ENCODE measurements at regions not wholly inside any gene's neighbourhood (a gene's known extent, or its start where the extent isn't known, plus 50 kb on each side); places are given as distances from the start of the nearest gene placed in this dataset.

DNA sequence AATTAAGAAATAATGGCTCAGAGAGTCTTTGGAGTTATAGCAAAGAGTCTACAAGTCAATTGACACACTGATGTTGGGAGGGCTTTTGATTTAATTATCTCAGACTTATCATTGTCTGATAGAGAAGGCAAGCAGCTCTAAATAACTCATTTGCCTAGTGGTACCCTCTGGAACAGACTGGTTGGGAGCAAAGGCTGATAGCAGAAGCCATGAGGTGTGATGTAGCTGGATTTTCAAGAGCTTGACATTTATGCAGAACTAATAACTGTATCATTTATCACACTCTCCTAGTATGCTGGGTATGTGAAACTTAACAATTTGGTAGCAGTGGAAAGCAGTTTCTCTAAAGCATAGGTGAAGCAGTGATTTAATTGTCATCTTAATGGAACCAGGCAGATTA, 380.6 kb downstream of the TENT5A start:
- TF ChIP-seq CTCF (IDR thresholded peaks at IDR 0.05): no peak
- TF ChIP-seq YY1 (IDR thresholded peaks at IDR 0.05; ENCODE audit: low read depth): no peak
- no peak for TF ChIP-seq POLR2AphosphoS5 (IDR thresholded peaks at IDR 0.05; ENCODE audit: low read depth, low read length)
- no peak for TF ChIP-seq RFX5 (IDR thresholded peaks at IDR 0.05; ENCODE audit: low read length)
- TF ChIP-seq GABPA (IDR thresholded peaks at IDR 0.05; ENCODE audit: low read depth): no peak
- no peak for TF ChIP-seq SIN3A (IDR thresholded peaks at IDR 0.05; ENCODE audit: borderline replicate concordance, low read depth, low read length)
- no peak for TF ChIP-seq EZH2phosphoT487 (IDR thresholded peaks at IDR 0.05; ENCODE audit: borderline replicate concordance, low read depth)
- no peak for TF ChIP-seq MAX (IDR thresholded peaks at IDR 0.05; ENCODE audit: low read depth)
- TF ChIP-seq TAF1 (IDR thresholded peaks at IDR 0.05; ENCODE audit: borderline replicate concordance, low read depth, low read length): no peak
- no peak for TF ChIP-seq RXRA (IDR thresholded peaks at IDR 0.05; ENCODE audit: borderline replicate concordance, low read depth)
